ENCODE measurements at regions not wholly inside any gene's neighbourhood (a gene's known extent, or its start where the extent isn't known, plus 50 kb on each side); places are given as distances from the start of the nearest gene placed in this dataset.

GRCh38 chr12:38555620-38556591, 239.3 kb downstream of the ALG10B start:
- ATAC-seq = peak; percentile 51
- no peak for TF ChIP-seq EZH2 (IDR thresholded peaks at IDR 0.05; ENCODE audit: low read length, unreplicated experiment)
- TF ChIP-seq CTCF (conservative IDR thresholded peaks at IDR 0.05; ENCODE audit: low read depth, low read length) = 0 out of 2 replicates have a peak, but pooled peaks have one; percentile 22
- no peak for TF ChIP-seq EZH2phosphoT487 (IDR thresholded peaks at IDR 0.05; ENCODE audit: borderline replicate concordance, low read length)
- H3K27me3 ChIP-seq (ENCODE audit: low read length) = no peaks in the 10 kb centered on the region
- H3K4me3 ChIP-seq (ENCODE audit: low read length) = no peak overlapping the region
- peak overlapping the region; percentile 50 for H2AFZ ChIP-seq (ENCODE audit: low read length)
- no peaks in the 10 kb centered on the region for H3K79me2 ChIP-seq (ENCODE audit: low read length)
- DNase-seq = peak; percentile 41
- POLR2A ChIA-PET (ENCODE audit: unreplicated experiment) = no interaction called here
- H3K9me3 ChIP-seq (ENCODE audit: low read length) = no peaks in the 10 kb centered on the region
- H3K4me2 ChIP-seq (ENCODE audit: low read length) = peak overlapping the region; percentile 4; the same call in 1 of the 2 replicates
- no peaks in the 10 kb centered on the region for H3F3A ChIP-seq (ENCODE audit: low read length, unreplicated experiment)
- peaks cover 3% of the 10 kb centered on the region; the same call in 1 of the 2 replicates for H3K4me1 ChIP-seq (ENCODE audit: insufficient read depth, low read length)
- no peaks in the 10 kb centered on the region for H3K9me2 ChIP-seq (replicated peaks; ENCODE audit: low read length)
- BruUV-seq (replicated peaks) = no TSS peak
- no peak overlapping the region for H3K9ac ChIP-seq (ENCODE audit: low read length)
- no peaks in the 10 kb centered on the region for H3K36me3 ChIP-seq (ENCODE audit: low read depth, low read length)
- H4K20me1 ChIP-seq (ENCODE audit: low read length) = no peaks in the 10 kb centered on the region
- intact Hi-C loops (cut with micrococcal nuclease) = loop anchor here (5.0 kb wide), 1 partner anchor 109 kb away; no protein-coding TSS in a partner anchor
- CTCF ChIA-PET = no interaction called here
- no peak overlapping the region for H3K27ac ChIP-seq (ENCODE audit: low read length)

GRCh38 chr12:38556647-38557046, 240.1 kb downstream of the ALG10B start:
- DNase-seq (no peak), ATAC-seq (no peak)
- no peaks in the 10 kb centered on the region for H3K79me2 ChIP-seq (ENCODE audit: low read length)
- CTCF ChIA-PET = no interaction called here
- no peaks in the 10 kb centered on the region for H3F3A ChIP-seq (ENCODE audit: low read length, unreplicated experiment)
- H3K36me3 ChIP-seq (ENCODE audit: low read depth, low read length) = no peaks in the 10 kb centered on the region
- no peak overlapping the region for H3K4me3 ChIP-seq (ENCODE audit: low read length)
- no peaks in the 10 kb centered on the region for H3K27me3 ChIP-seq (ENCODE audit: low read length)
- no peak overlapping the region for H3K4me2 ChIP-seq (ENCODE audit: low read length)
- TF ChIP-seq EZH2 (IDR thresholded peaks at IDR 0.05; ENCODE audit: low read length, unreplicated experiment) = no peak
- no peak for TF ChIP-seq CTCF (conservative IDR thresholded peaks at IDR 0.05; ENCODE audit: low read depth, low read length)
- TF ChIP-seq EZH2phosphoT487 (IDR thresholded peaks at IDR 0.05; ENCODE audit: borderline replicate concordance, low read length) = no peak
- no peaks in the 10 kb centered on the region for H3K9me2 ChIP-seq (replicated peaks; ENCODE audit: low read length)
- H2AFZ ChIP-seq (ENCODE audit: low read length) = no peak overlapping the region
- H3K27ac ChIP-seq (ENCODE audit: low read length) = no peak overlapping the region
- no peaks in the 10 kb centered on the region for H3K9me3 ChIP-seq (ENCODE audit: low read length)
- POLR2A ChIA-PET (ENCODE audit: unreplicated experiment) = no interaction called here
- H3K4me1 ChIP-seq (ENCODE audit: insufficient read depth, low read length) = peaks cover 3% of the 10 kb centered on the region; the same call in 1 of the 2 replicates
- H3K9ac ChIP-seq (ENCODE audit: low read length) = no peak overlapping the region
- intact Hi-C loops (cut with micrococcal nuclease) = loop anchor here (5.0 kb wide), 1 partner anchor 109 kb away; no protein-coding TSS in a partner anchor
- BruUV-seq (replicated peaks) = no TSS peak
- H4K20me1 ChIP-seq (ENCODE audit: low read length) = no peaks in the 10 kb centered on the region
